ENCODE measurements at regions not wholly inside any gene's neighbourhood (a gene's known extent, or its start where the extent isn't known, plus 50 kb on each side); places are given as distances from the start of the nearest gene placed in this dataset.

- TF ChIP-seq ZNF384 (IDR thresholded peaks at IDR 0.05; ENCODE audit: borderline replicate concordance, low read depth, low read length) (no peak), CTCF (IDR thresholded peaks at IDR 0.05 in 2 of 3, conservative IDR thresholded peaks at IDR 0.05 in 1 of 3; ENCODE audit: control insufficient read depth in 2 of 3, extremely low read depth in 1 of 3, insufficient read depth in 1 of 3, low read depth in 3 of 3, low read length in 3 of 3) (no peak), RELA (IDR thresholded peaks at IDR 0.05; ENCODE audit: borderline replicate concordance, partially characterized antibody) (no peak), JUND (IDR thresholded peaks at IDR 0.05; ENCODE audit: low read depth, low read length) (no peak)
These were observed 117.5 kb upstream of the ZBED5 start for GRCh38 chr11:10975287-10975721.
